HepG2 (cell line): ENCODE measurements at regions not wholly inside any gene's neighbourhood (a gene's known extent, or its start where the extent isn't known, plus 50 kb on each side); places are given as distances from the start of the nearest gene placed in this dataset.
A peak's percentile ranks its signal among the peaks of the same experiment; 100 is the strongest.

Experiments
- ATAC-seq: fragments of 200-7000 bp; cut with Tn5 transposase; 3 replicates; pipeline ENCODE4 v1.9.1; 2020; ENCODE audit warnings: mild to moderate bottlenecking, moderate library complexity
- BruUV-seq: library from RNA; stranded (reverse); fragments of 400-500 nt; replicated peaks from 2 replicates; lab custom pipeline; 2021; lab: Mats Ljungman, UMichigan
- CTCF ChIA-PET: fragments of 300-600 bp; formaldehyde crosslinking; extraction: SDS; loops from one replicate; lab custom pipeline; 2021; ENCODE audit warnings: low total read pairs, inconsistent platforms, low intra/inter-chr PET ratio; lab: Yijun Ruan, JAX
- POLR2A ChIA-PET: fragments of 350-600 bp; sonication (Branson Sonifier 250); formaldehyde crosslinking; loops from one replicate; lab custom pipeline; 2020; ENCODE audit warnings: antibody characterized with exemption, inconsistent platforms; lab: Yijun Ruan, JAX
- DNase-seq: peaks from one replicate; pipeline ENCODE4 v3.0.0-alpha.2; 2015; ENCODE audit warnings: low spot score
- FAIRE-seq: peaks from 3 replicates; lab custom pipeline; 2011; peaks lifted over from hg19 to GRCh38; lab: Jason Lieb, UNC
- H2AFZ ChIP-seq: one replicate; pipeline ENCODE4 v1.6.1; 2011; ENCODE audit warnings: low read length, inconsistent platforms
- H3K27ac ChIP-seq: fragments of 300-600 bp; 3 replicates; pipeline ENCODE4 v1.8.0; 2011; ENCODE audit warnings: mixed run types, mild to moderate bottlenecking, mixed read lengths, low read length, inconsistent platforms; ENCODE audit not compliant: insufficient read depth; ENCODE audit errors: extremely low read length
- H3K27me3 ChIP-seq, 2 experiments: fragments of 200-600 bp in 1 of 2; 2 replicates in 1 of 2; 3 replicates in 1 of 2; pipeline versions ENCODE4 v1.6.0 to v1.8.0; 2011; ENCODE audit warnings: low read length in 2 of 2, mild to moderate bottlenecking in 2 of 2, moderate library complexity in 2 of 2, inconsistent platforms in 1 of 2; ENCODE audit not compliant: insufficient read depth in 2 of 2, control insufficient read depth in 1 of 2
- H3K36me3 ChIP-seq, 2 experiments: fragments of 200-600 bp in 1 of 2; replicated peaks in 1 of 2; 2 replicates in 1 of 2; 3 replicates in 1 of 2; pipeline versions ENCODE4 v1.5.1 to v1.8.0; 2011; ENCODE audit warnings: low read length in 2 of 2, inconsistent platforms in 1 of 2; ENCODE audit not compliant: insufficient read depth in 2 of 2, control insufficient read depth in 1 of 2
- H3K4me1 ChIP-seq: 2 replicates; pipeline ENCODE4 v1.5.1; 2012; ENCODE audit warnings: low read length, inconsistent platforms; ENCODE audit not compliant: insufficient read depth
- H3K4me2 ChIP-seq: 2 replicates; pipeline ENCODE4 v1.6.0; 2011; ENCODE audit warnings: low read depth, low read length, inconsistent platforms
- H3K4me3 ChIP-seq, 3 experiments: fragments of 200-600 bp in 1 of 3; sonication (generic), shearing (Covaris generic) in 1 of 3; replicated peaks in 1 of 3; 2 replicates each; pipeline ENCODE4 v1.5.1; 2011 to 2016; ENCODE audit warnings: low read length in 3 of 3, inconsistent platforms in 2 of 3, low read depth in 2 of 3, mild to moderate bottlenecking in 2 of 3, control low read depth in 1 of 3, mixed read lengths in 1 of 3; ENCODE audit not compliant: insufficient read depth in 1 of 3
- H3K79me2 ChIP-seq: one replicate; pipeline ENCODE4 v1.6.1; 2011; ENCODE audit warnings: low read length, inconsistent platforms; ENCODE audit not compliant: insufficient read depth
- H3K9ac ChIP-seq: 2 replicates; pipeline ENCODE4 v1.6.0; 2011; ENCODE audit warnings: mild to moderate bottlenecking, low read depth, low read length, inconsistent platforms; ENCODE audit not compliant: insufficient read depth
- H3K9me3 ChIP-seq: 2 replicates; pipeline ENCODE4 v1.5.1; 2012; ENCODE audit warnings: mild to moderate bottlenecking, low read length
- H4K20me1 ChIP-seq: 2 replicates; pipeline ENCODE4 v1.6.0; 2011; ENCODE audit warnings: inconsistent platforms, mild to moderate bottlenecking, low read length, moderate library complexity; ENCODE audit not compliant: insufficient read depth
- CEBPB ChIP-seq: IDR thresholded peaks from 2 replicates; pipeline ENCODE4 v1.6.1; 2011; ENCODE audit warnings: low read depth, low read length, improper control_type of control experiment, borderline replicate concordance
- ELF1 ChIP-seq: sonication (generic); formaldehyde crosslinking; IDR thresholded peaks from 2 replicates; pipeline ENCODE4 v1.4.0; 2020; ENCODE audit warnings: missing genetic modification reagents
- FOXA3 ChIP-seq: IDR thresholded peaks from 2 replicates; pipeline ENCODE4 v1.6.1; 2016; ENCODE audit warnings: missing genetic modification reagents, missing compliant biosample characterization
- NKX3-1 ChIP-seq: sonication (generic); formaldehyde crosslinking; IDR thresholded peaks from 2 replicates; pipeline ENCODE4 v1.5.0; 2020; ENCODE audit warnings: missing genetic modification reagents
- PAWR ChIP-seq: sonication (generic); formaldehyde crosslinking; IDR thresholded peaks from 2 replicates; pipeline ENCODE4 v1.4.0; 2020; ENCODE audit warnings: missing genetic modification reagents, mild to moderate bottlenecking, borderline replicate concordance
- SAP130 ChIP-seq: IDR thresholded peaks from 2 replicates; pipeline ENCODE4 v1.6.1; 2016; ENCODE audit warnings: low read depth
- ZBTB8A ChIP-seq: sonication (generic); formaldehyde crosslinking; IDR thresholded peaks from 2 replicates; pipeline ENCODE4 v1.4.0; 2020; ENCODE audit warnings: mild to moderate bottlenecking, low read depth, missing genetic modification reagents, borderline replicate concordance
- ZFP62 ChIP-seq: sonication (generic); formaldehyde crosslinking; IDR thresholded peaks from 2 replicates; pipeline ENCODE4 v1.4.0; 2020; ENCODE audit warnings: missing genetic modification reagents
- ZNF160 ChIP-seq: sonication (generic); formaldehyde crosslinking; IDR thresholded peaks from 2 replicates; pipeline ENCODE4 v1.8.0; 2022; ENCODE audit warnings: mild to moderate bottlenecking, inconsistent platforms, missing genetic modification reagents
- ZNF234 ChIP-seq: sonication (generic); formaldehyde crosslinking; conservative IDR thresholded peaks from 2 replicates; pipeline ENCODE4 v1.5.1; 2020; ENCODE audit warnings: mild to moderate bottlenecking, missing genetic modification reagents
- WGBS: methylation state at CpG from one replicate; pipeline ENCODE4 v1.1.6; 2017; ENCODE audit warnings: low lambda C conversion rate; 5-methylcytosine and 5-hydroxymethylcytosine counted together
- in situ Hi-C: cut with HindIII; loops from 2 replicates; pipeline ENCODE4 v1.10.0; 2017; ENCODE audit warnings: low pct_unique_long_range_greater_than_20kb; ENCODE audit not compliant: extremely low pct_ligation_motif_present
- intact Hi-C: fragments of 100-400 bp; cut with micrococcal nuclease; formaldehyde crosslinking; loops from one replicate; pipeline ENCODE4 v1.10.0; 2022; ENCODE audit not compliant: unreplicated experiment
- TF ChIP-seq, protein P1 (sequence below): sonication (generic); formaldehyde crosslinking; IDR thresholded peaks from 2 replicates; pipeline ENCODE4 v1.4.0; 2020; ENCODE audit warnings: missing genetic modification reagents

DNA sequence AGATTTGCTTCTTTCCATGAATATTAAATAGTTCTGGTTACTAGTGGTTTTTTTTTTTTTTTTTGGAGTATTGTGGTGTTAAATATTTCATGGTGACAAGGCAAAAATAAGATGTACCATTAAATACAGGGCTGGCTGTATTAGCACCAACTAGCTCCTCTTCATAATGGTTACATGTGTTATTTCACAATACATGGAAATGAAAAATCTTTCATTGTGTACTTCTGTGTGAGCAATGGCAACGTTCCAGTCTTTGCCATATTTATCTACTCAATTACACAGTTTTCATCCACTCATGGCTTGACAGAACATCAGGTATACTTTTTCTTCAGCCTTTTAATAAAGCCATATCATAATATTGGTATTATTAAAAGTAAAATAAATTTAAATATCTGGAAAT is 394.7 kb upstream of the GRM3 start:
- H2AFZ ChIP-seq: no peak overlapping the region
- H4K20me1 ChIP-seq: no peaks in the 10 kb centered on the region
- POLR2A ChIA-PET: no interaction called here
- DNase-seq (no peak), FAIRE-seq (no peak), ATAC-seq (no peak)
- no peak overlapping the region for H3K4me3 ChIP-seq
- H3K9ac ChIP-seq: no peak overlapping the region
- in situ Hi-C loops: no loop called here
- H3K4me1 ChIP-seq: no peaks in the 10 kb centered on the region
- no peaks in the 10 kb centered on the region for H3K79me2 ChIP-seq
- no peak for TF ChIP-seq SAP130
- TF ChIP-seq CEBPB: peak; percentile 54
- TF ChIP-seq NKX3-1 (CRISPR knock-in tag): no peak
- H3K4me2 ChIP-seq: no peak overlapping the region
- BruUV-seq: no TSS peak
- no peak overlapping the region for H3K27ac ChIP-seq
- CTCF ChIA-PET: no interaction called here
- no peaks in the 10 kb centered on the region for H3K9me3 ChIP-seq
- intact Hi-C loops: no loop called here
- no peaks in the 10 kb centered on the region for H3K36me3 ChIP-seq
- WGBS: 3% methylated on average over 1 of the region's 1 CpG
- no peaks in the 10 kb centered on the region for H3K27me3 ChIP-seq

DNA sequence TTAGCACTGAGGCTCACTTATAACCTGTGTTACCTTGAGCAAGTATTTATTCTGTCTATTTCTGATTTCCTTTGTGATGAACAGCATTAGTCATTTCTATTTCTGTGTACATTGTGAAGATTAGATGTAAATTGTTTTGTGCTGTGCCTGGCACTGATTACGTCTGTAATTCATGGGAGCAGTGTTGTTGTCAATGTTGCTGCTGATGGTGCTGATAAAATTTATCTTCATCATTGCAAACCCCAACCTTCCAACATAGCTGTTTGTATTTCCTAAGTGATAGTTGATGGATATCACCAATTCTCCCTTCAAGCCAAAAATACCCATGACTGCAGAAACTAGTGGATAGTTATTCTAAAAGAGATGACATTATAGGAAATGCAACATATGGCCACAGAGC is 400.5 kb upstream of the GRM3 start:
- H3K27ac ChIP-seq: no peak overlapping the region
- ChIA-PET CTCF (no interaction called here), POLR2A (no interaction called here)
- TF ChIP-seq PAWR (no peak), ZFP62 (CRISPR knock-in tag) (no peak), ZNF234 (CRISPR knock-in tag) (no peak), ZBTB8A (CRISPR knock-in tag) (no peak), FOXA3 (no peak), ELF1 (CRISPR knock-in tag) (no peak), ZNF160 (CRISPR knock-in tag) (no peak)
- TF ChIP-seq, protein P1, sequence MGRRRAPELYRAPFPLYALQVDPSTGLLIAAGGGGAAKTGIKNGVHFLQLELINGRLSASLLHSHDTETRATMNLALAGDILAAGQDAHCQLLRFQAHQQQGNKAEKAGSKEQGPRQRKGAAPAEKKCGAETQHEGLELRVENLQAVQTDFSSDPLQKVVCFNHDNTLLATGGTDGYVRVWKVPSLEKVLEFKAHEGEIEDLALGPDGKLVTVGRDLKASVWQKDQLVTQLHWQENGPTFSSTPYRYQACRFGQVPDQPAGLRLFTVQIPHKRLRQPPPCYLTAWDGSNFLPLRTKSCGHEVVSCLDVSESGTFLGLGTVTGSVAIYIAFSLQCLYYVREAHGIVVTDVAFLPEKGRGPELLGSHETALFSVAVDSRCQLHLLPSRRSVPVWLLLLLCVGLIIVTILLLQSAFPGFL: no peak
- intact Hi-C loops: no loop called here
- no peak overlapping the region for H2AFZ ChIP-seq
- H3K79me2 ChIP-seq: no peaks in the 10 kb centered on the region
- no TSS peak for BruUV-seq
- H4K20me1 ChIP-seq: no peaks in the 10 kb centered on the region
- FAIRE-seq: no peak
- H3K4me1 ChIP-seq: no peaks in the 10 kb centered on the region
- H3K4me3 ChIP-seq: no peak overlapping the region
- ATAC-seq: no peak
- H3K9ac ChIP-seq: no peak overlapping the region
- no peaks in the 10 kb centered on the region for H3K36me3 ChIP-seq
- DNase-seq: no peak
- H3K9me3 ChIP-seq: no peaks in the 10 kb centered on the region
- H3K27me3 ChIP-seq: no peaks in the 10 kb centered on the region
- H3K4me2 ChIP-seq: no peak overlapping the region
- 0% methylated on average over 1 of the region's 1 CpG for WGBS
- in situ Hi-C loops: no loop called here
